ENCODE measurements at regions not wholly inside any gene's neighbourhood (a gene's known extent, or its start where the extent isn't known, plus 50 kb on each side); places are given as distances from the start of the nearest gene placed in this dataset.
A peak's percentile ranks its signal among the peaks of the same experiment; 100 is the strongest.

DNA sequence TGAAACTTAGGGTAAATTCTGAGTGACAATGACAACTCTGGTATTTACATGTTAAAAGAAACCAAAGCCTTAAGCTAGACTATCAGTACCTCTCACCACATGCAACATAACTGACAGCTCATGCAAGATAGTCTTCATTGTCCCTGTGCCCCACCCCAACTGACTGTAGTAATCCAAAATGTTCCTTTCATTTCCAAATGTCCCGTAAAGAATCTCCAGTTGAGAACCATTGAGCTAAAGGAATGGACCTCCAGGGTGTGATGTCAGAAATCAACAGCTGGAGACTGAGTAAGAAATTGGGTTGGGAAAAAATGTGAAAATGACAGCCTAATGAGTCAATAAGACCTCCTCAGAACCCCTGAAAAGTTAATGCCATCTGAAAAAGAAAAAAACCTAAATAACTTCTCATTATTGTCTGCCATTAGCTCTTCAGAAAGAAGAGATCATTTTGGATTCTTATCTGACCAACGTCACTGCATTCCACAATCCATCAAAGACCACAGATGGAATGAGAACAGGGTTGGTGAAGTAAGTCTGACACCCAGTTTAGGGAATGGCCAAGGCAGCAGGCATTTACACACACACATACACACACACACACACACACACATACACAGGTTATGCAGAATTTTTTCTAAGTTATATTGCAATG is 51.7 kb upstream of the ACVR2A start:
- no peak for DNase-seq

DNA sequence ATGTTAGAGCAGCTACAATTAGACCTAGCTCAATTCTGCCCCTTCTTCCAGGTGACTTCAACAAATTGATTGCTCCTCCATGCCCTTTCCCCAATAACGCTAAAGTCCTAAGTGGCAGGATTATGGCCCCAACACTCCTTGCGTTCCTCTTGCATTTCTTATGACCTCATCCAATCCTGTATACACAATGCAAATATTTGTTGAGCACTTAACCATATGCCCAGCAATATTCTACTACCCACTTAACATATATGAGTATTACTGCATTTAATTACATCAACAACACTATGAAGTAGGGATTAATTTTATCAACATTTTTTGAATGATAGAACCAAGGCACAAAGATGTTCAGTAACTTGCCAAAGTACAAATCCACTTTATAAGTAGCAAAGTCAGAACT is 54.2 kb upstream of the ACVR2A start:
- DNase-seq, result no peak

DNA sequence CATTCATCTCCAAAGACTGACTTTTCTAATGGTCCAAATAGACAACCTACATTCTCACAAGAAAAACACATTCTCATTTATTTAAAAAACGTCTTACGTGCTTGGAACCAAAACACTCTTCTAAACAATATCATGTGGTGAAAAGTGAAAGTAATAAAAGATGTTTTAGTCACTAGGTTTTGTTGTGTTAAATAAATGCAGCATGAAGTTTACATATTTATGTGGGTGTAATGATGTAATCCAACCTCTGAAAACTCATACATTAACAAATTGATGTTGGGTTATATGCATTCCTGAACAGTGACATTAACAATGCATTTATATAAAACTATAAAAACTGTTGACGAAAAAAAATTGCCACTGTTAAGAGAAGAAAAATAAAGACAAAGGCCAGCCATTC is 55.1 kb upstream of the ACVR2A start:
- DNase-seq, result no peak

DNA sequence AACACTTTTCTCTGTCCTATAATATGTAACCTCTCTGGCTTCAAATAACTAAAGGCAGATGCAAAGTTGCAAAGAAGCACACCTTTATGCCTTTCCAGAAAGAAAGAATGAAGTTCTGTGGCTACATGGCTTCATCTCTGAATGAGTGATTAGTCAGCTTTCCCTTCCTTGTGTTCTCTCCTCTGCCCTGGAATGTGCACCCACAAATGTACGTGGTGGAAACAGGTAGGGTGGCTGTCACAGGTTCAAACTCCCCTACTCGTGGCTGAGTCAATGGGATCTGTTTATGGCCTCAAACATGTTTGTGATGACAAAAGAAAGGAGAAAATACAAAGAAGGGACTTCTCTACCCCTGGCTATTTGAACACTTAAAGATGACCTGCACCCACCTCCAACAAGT is 55.5 kb upstream of the ACVR2A start:
- DNase-seq, result no peak

DNA sequence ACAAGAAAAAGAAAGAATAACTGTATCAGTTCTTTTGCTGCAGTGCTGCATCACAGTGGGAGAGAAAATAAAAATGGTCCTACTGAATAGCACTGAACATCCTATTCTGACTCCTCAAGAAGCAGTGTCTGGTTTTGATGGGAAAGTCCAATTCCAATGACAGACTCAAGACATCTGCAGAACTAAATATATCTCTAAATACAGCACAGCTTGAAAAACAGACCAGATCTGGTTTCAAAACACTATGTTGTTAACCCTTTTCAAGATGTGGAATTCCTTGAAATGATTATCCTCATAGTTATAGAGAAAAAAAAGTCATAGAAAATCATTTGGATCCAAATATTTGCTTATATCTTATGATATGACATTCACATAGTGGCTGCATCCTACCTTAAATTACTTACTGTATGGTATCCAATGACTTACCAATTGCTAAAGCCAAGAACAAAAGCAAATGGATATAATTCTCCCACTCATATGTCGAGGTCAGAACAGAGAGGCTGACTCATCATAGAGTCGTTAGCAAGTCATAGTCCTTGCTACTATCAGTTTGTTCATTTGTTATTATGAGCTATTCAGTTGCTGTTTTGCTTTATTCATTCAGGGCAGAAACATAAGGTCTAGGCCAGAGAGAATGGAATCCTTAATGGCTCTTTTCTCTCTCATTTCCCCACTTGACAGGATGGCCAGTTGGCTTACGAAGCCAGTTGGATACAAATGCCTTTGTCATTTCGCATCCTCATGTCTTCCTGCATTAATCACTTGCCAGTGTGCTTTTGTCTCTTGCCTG is 62.5 kb upstream of the ACVR2A start:
- peak; percentile 26 for DNase-seq

DNA sequence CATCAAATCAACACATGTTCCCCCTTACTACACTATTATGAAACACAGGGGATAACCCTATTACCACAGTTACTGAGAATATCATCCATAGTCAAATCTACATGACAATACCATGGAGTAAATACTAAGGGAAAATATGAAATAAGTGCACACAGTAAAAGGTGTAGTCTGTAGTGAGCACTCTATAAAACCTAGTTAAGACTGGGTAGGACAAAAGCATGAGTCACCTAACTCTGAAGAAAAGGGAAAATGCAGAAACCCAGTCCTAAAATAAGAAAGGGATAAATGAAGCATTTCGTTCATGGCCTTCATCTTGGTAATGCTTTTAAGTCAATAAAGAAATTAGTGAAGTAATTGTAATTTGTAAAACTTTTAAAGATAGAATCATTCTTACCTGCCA is 65.4 kb upstream of the ACVR2A start:
- no peak for DNase-seq

DNA sequence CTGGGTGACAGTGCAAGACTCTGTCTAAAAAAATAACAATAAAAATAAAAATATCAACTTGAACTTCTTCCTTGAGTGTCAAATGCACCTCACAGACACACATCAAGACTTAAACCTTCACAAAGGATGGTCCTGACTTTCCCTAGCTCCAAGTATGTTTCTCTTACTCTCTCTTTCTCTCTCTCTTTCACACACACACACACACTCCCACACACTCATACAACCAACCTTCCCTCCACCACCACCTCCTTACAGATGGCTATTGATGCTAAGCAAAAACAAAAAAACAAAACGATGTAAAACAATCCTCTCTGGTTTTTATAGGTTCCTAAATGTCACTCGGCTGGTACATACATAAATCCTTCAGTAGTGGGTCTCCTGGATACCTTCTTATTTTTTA is 67.4 kb upstream of the ACVR2A start:
- DNase-seq, result no peak

DNA sequence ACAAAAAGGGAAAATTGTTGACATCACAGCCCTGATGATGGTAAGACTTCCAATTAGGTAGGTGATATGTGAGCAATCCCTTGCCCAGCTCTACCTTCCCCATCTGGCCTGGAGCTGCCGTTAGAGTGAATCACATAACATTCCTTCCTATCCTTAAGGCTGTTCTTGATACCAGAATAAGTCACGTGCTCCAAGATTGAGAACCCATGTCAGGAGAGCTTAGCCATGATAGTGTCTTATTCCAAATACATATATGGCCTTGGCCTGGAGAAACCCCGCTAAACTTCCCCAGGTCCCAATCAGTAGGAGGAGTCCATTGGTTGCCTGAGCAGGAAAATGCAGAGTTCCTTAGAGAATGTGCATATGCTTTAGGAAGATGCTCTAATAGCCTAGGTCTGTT is 70.0 kb upstream of the ACVR2A start:
- DNase-seq, result no peak

DNA sequence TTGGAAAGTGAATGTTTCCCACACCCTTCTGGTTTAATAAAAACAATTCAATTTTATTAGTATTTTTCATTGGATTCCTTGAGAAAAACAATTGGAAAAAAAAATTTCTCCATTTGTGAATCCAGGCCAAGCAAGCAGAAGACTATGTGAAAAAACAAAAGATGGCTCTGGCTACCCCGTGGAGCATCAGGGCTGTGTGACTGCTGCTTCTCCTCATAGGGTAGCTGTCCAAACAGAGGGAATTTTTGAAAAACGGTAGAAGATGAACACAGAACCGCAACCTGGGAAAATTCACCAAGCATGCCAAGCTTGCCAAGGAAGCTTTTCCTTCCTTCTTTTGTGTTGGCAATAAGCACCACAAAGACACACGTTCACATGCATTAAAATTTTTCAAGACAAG is 71.3 kb upstream of the ACVR2A start:
- no peak for DNase-seq

DNA sequence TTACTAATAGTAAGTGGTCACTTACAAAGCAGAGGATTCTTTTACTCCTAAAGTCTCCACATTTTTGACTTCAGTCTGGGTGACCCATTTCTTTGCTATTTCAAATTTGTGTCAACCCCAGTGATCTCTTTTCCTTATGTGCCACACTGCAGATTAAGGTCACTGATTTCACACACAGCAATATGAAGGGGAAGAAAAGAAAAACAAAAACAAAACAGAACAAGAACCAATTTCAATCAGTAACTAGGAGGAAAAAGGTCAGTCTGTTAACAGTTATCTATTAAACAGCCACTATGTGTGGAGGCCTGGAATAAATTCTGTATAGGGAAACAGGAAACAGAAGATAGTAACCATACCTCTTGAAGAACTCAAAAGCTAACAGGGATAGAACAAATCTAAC is 72.0 kb upstream of the ACVR2A start:
- DNase-seq, result no peak

DNA sequence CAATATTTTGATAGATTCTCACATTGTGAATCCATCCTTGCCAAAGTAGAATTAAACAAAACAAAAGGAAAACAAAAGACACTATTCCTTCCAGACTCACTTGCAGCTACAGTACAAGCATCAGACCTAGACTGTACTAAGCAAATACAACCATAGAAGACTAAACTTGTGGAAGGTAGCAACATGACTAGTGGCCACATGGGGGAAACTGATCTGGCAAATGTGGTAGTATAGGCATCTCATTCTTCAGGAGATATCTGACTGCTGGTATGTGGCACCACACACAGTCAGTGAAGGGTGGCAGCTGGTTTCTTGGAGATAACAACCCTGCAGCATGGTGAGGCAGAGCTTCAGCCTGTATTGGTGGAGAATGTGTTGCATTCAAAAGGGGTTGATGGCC is 81.0 kb upstream of the ACVR2A start:
- no peak for DNase-seq

DNA sequence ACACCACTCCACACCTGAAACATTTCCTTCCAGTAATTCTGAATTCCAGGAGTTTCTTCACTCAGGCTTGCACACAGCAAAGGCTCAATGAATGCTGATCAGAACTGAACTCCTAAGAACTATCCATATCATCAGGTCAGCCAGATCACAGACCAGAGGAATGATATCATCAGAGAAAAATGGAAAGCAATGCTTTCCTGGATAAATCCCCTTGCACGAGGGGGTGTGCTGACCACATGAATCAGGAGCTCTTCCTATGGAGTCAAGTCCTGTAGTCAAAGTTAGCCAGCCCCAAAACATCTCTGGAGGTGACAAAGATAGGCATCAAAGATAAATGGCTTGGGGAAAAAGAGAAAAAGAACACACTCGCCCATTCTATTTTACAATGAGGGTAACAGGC is 83.8 kb upstream of the ACVR2A start:
- DNase-seq, result no peak

DNA sequence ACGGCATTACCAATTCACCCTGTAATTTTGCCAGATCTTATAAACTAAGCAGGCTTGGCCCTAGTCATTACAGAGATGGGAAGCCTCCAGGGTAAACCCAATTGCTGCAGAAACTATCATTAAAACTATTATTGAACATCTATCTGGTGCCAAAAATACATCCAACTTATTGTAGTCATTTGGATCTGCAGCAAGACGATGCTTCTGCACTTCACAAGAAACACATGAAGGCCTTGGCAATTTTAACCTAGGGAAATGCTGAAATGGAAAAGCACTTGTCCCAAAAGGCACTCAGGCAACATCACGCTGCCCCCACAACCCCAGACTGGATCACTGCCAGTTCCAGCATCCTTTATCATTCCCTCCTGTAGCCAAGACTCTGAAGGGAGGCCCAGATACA is 85.3 kb upstream of the ACVR2A start:
- DNase-seq, result no peak

DNA sequence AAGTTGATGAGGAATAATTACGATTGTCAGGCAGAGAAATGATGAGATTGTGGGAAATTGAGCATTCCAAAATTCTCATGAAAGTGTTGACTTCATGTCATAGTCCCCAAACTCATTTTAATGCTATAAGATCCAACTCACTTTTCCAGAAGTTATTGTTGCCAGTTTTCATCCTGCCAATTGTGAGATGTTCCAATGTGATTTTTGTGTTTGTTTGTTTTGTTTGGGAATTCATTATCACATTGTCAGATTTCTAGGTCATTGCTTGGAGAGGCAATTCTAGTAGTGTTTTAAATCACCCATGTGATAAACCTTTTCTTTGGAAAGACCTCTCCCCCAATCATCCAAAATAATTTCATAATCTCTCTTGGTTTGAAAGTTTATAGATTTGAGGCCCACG is 86.0 kb upstream of the ACVR2A start:
- DNase-seq, result no peak

DNA sequence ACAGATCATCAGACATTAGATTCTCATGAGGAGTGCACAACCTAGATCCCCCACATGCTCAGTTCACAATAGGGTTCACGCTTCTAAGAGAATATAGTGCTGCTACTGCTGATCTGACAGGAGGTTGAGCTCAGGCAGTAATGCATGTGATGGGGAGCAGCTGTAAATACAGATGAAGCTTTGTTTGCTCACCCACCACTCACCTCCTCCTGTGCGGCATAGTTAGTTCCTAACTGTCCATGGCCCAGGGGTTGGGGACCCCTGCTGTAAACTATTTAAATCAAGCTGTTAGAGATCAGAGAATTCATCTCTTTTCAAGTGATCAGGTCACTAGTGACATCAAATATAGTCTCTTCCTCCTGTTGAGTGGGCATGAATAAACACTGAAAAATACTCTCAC is 88.8 kb upstream of the ACVR2A start:
- DNase-seq, result no peak

DNA sequence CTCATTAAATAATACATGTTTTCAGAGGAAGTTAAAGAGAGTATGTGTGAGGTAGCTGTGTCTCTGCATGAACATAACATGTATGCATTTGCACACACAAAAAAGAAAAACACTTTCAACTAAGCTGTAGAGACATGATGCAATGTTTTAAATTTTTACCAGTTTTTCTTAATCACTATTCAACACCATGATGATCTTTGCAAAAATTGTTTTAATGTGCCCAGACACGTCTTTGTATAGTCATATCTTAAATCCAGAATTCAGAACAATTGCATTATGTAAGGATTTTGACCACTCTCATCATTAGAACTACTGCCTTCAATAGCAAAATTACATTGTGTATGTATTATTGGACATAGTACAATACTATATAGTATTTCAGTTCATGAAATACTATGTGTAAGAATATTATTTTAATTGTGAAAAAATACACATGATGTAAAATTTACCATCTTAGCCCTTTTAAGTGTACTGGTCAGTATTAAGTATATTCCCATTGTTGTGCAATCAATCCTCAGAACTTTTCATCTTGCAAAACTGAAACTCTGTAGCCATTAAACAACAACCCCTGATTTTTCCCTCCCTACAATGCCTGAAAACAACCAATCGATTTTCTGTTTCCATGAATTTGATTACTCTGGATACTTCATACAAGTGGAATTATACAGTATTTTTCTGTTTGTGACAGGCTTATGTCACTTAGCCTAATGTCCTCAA is 104.5 kb upstream of the ACVR2A start:
- no peak for DNase-seq

DNA sequence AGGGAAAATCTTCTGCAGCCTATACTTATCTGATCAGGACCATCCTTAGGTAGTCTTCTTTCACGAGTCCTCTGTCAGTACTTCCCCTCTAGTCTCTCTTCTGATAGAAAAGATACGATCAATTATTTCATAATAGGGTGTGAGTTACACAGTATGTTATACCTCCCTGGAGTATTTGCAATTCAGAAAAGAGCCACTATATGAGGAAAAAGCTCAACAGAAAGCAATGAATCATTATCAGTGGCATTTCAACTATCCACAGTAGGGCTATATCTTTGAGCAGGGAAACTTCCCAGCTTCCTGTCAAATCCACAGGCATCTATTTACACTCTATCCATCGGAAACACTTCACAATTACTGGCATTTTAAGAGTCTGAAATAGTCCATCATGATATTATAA is 105.3 kb upstream of the ACVR2A start:
- no peak for DNase-seq

DNA sequence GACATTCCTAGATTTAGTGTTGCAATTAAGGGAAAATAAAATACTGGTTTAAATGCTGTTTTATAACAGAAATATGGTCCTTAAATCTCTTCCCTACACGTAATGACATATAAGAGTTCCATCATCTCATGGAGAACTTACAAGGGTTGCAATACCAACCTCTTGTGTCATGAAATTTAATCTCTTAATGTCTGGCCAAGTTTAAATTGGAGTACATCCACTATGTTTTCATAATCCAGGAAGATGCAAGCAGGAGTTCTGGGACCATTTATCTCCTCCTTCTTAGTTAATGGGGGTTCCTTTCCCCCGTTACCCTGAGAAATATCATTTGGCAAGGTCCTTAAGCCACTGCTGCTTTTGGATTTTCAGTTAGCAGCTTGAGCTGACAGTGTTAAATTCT is 126.0 kb upstream of the ACVR2A start:
- DNase-seq, result no peak

DNA sequence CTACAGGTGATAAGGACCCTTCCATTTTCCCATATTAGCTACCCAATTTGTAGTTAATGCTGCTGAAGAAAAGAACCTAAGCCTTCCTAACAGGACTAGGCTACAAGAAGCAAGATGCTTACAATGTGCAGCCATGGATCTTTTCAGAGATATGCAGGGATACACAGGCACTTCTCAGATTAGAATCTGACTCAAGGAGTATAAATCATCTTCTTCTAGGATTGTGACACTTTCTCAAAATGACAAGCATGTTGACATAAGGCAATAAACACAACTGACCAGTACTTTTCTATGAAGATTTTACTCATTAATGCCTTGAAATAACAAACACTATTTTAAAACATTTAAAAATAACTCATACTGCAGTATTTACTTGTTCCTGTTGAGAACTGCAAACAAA is 127.9 kb upstream of the ACVR2A start:
- DNase-seq, result no peak

DNA sequence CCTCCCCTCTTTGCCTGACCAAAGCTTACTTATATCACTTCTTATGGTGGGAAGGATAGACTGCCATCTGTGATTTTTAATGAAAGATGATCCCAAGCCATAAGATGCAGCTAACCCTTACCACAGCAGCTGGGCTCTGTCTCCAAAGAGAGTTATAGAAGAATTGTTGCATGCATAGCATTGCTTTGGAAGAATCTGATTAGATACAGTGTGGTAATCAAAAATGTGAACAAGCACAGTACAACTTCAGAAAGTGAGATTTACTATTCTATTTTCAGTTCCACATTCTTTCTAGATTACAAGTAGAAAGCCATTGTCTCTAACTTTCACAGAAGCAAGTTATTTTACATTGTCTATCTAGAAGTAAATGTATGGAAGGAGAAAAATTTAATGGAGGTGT is 129.0 kb upstream of the ACVR2A start:
- DNase-seq, result no peak

DNA sequence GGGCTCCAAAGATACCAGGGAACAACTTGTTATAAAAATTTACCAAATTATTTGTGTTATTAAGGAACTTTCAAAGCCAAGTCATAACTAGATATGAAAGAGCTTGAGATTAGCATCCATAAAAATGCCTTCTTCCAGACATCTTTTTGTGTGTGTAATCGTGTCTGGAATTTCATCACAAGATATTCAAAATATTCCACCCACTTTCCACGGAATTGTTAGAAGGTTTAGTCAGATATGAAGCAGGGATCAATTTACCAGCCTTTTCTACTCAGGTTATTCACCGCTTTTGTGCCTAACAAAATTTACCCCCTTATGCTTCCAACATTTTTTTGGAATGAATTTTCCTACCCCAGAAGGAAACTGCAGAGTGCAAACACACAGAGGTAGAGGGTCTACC is 130.2 kb upstream of the ACVR2A start:
- DNase-seq, result no peak

DNA sequence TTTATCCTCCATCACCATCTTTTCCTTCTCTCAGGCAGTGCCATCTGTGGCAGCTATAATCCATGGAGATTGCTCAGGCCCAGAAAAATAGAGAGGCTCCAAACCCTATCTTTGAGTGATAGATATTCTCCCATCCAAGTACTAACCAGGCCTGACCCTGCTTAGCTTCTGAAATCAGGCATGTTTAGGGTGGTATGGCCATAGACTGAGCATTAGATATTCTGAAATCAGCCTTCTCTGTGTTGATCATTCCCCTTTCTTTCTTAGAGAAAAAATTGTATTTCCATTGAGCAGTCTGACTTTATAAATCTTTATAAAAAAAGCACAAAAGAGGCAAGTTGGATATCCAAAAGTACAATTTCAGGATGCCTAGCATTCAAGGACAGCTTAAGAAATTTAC is 131.5 kb upstream of the ACVR2A start:
- DNase-seq, result no peak

DNA sequence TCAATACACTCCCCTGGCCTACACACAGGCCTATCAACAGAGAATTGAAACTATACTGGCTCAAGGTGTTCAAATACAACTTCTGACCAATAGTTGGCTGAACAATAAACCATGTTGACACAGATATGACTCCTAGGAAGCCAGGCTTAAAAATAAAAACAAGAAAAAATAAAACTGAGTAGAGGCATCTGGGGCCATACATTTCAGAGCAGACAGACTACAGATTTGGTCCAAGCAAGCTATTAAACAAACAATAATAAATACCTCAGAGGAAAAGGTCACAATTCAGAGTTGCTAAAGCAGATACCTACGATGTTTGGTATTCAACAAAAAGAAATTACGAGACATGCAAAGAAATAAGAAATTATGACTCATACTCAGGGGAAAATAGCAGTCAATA is 132.8 kb upstream of the ACVR2A start:
- DNase-seq, result no peak

DNA sequence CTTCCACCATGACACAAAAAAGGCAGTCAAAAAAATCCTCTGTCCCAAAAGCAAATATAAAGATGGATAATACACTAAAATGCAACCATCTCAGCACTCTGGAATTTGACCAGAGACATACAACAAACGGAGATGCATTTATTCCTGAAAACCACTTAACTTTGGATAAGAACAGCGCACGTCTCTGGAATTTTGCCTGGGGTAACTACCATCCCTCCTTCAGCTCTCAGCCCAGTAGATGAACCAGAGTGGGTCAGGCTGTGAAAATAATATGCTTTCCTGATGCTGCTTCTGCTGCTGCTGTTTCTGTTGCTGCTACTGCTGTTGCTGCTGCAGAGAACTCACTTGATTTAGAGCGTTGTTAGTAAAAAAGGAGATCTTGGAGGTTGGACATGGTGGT is 133.8 kb upstream of the ACVR2A start:
- no peak for DNase-seq
